Left lung (tissue), 4 donors: ENCODE measurements at regions not wholly inside any gene's neighbourhood (a gene's known extent, or its start where the extent isn't known, plus 50 kb on each side); places are given as distances from the start of the nearest gene placed in this dataset.

Source experiments
- ATAC-seq: fragments of 200-7000 bp; cut with Tn5 transposase; one replicate; pipeline ENCODE4 v1.9.1; 2020; ENCODE audit warnings: moderate library complexity
- DNase-seq, 4 donors: peaks; one replicate each; pipeline ENCODE4 v3.0.0-alpha.2; 2013 to 2020
- H3K27ac ChIP-seq, 2 donors: fragments of 200-600 bp; sonication (generic) in 1 of 2; one replicate each; pipeline versions ENCODE4 v1.5.0 to v1.8.0; 2020 to 2021
- H3K27me3 ChIP-seq, 2 donors: fragments of 200-600 bp; sonication (generic) in 1 of 2; one replicate each; pipeline versions ENCODE4 v1.5.0 to v1.8.0; 2020 to 2021
- H3K36me3 ChIP-seq, 2 donors: fragments of 200-600 bp; sonication (generic) in 1 of 2; one replicate each; pipeline versions ENCODE4 v1.5.0 to v1.8.0; 2020 to 2021
- H3K4me1 ChIP-seq, 2 donors: fragments of 200-600 bp; one replicate each; pipeline ENCODE4 v1.8.0; 2021
- H3K4me3 ChIP-seq, 2 donors: fragments of 200-600 bp; sonication (generic) in 1 of 2; one replicate each; pipeline versions ENCODE4 v1.5.0 to v1.8.0; 2020 to 2021; ENCODE audit warnings: mild to moderate bottlenecking in 1 of 2
- H3K9me3 ChIP-seq, 2 donors: fragments of 200-600 bp; sonication (generic) in 1 of 2; one replicate each; pipeline versions ENCODE4 v1.5.0 to v1.8.0; 2020 to 2021
- CTCF ChIP-seq, 2 donors: fragments of 200-600 bp; sonication (generic) in 1 of 2; IDR thresholded peaks; one replicate each; pipeline versions ENCODE4 v1.5.0 to v1.8.0; 2021; ENCODE audit warnings: antibody characterized with exemption in 2 of 2
- intact Hi-C, 2 donors: fragments of 100-400 bp; cut with DNase I; formaldehyde crosslinking; loops; one replicate each; pipeline versions ENCODE4 v1.11.2 to v1.14.2; 2022
- donor health status: DM: no; HTN: yes; CAD: no.
- donor health status: DM: no; HTN: no; CAD: no.

- no peak for ATAC-seq
- Histone ChIP-seq H3K9me3 (no peaks in the 10 kb centered on the region), H3K27me3 (no peaks in the 10 kb centered on the region), H3K4me3 (no peak overlapping the region), H3K4me1 (no peaks in the 10 kb centered on the region), H3K27ac (no peak overlapping the region), H3K36me3 (no peaks in the 10 kb centered on the region)
- DNase-seq: no peak
- no peak for TF ChIP-seq CTCF (IDR thresholded peaks at IDR 0.05)
- intact Hi-C loops: no loop called here
Measured at GRCh38 chr2:16378031-16378430, 287.6 kb downstream of the CYRIA start.

DNA sequence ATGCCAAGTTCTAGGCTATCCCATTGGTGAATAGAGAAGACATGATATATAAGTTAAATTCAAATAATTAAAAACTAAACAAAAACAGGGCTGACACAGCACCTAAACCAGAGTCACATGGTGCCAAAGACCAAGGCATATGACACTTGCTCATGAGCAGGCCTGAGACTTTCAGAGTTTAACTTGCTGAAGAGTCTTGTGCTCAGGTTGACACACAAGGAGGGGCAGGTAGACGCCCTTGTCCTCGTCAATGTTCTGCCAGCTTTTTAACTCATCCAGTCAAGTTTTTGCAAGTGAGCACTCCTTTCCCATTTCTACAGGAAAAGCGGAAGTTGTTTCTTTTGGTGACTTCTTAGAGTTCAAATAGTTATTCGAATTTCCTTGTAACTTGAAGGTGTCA, 289.7 kb downstream of the CYRIA start:
- no peak overlapping the region for H3K27ac ChIP-seq
- no peaks in the 10 kb centered on the region for H3K27me3 ChIP-seq
- intact Hi-C loops: no loop called here
- ATAC-seq (no peak), DNase-seq (no peak)
- H3K9me3 ChIP-seq: no peaks in the 10 kb centered on the region
- TF ChIP-seq CTCF (IDR thresholded peaks at IDR 0.05): no peak
- no peak overlapping the region for H3K4me3 ChIP-seq
- no peaks in the 10 kb centered on the region for H3K36me3 ChIP-seq
- no peaks in the 10 kb centered on the region for H3K4me1 ChIP-seq

GRCh38 chr2:16375351-16375750, 290.3 kb downstream of the CYRIA start:
- H3K27ac ChIP-seq: no peak overlapping the region
- DNase-seq (no peak), ATAC-seq (no peak)
- H3K9me3 ChIP-seq: no peaks in the 10 kb centered on the region
- intact Hi-C loops: no loop called here
- H3K4me1 ChIP-seq: no peaks in the 10 kb centered on the region
- no peaks in the 10 kb centered on the region for H3K27me3 ChIP-seq
- TF ChIP-seq CTCF (IDR thresholded peaks at IDR 0.05): no peak
- no peak overlapping the region for H3K4me3 ChIP-seq
- no peaks in the 10 kb centered on the region for H3K36me3 ChIP-seq

GRCh38 chr2:16374671-16375070, 291.0 kb downstream of the CYRIA start:
- no peaks in the 10 kb centered on the region for H3K36me3 ChIP-seq
- H3K9me3 ChIP-seq: no peaks in the 10 kb centered on the region
- no peak for TF ChIP-seq CTCF (IDR thresholded peaks at IDR 0.05)
- no peaks in the 10 kb centered on the region for H3K27me3 ChIP-seq
- no peak overlapping the region for H3K27ac ChIP-seq
- H3K4me1 ChIP-seq: no peaks in the 10 kb centered on the region
- H3K4me3 ChIP-seq: no peak overlapping the region
- intact Hi-C loops: no loop called here
- ATAC-seq: no peak
- no peak for DNase-seq

DNA sequence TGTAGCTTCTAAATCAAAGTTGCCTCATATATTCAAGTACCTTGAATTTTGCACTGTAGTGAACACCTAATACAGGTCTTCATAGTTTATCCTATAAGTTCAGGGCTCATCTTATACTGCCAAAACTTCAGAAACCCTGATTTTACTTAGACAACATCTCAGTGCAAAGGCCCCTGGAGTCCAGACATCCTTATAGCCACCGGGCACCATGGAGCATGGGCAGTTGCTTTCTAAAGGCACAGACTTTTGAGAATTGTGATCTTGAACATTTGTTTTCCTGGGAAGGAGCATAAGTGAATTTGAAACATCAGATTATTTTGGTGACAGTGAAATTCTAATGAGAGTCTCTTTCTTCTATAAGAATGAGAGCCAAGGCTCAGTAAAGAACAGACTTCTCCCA, 292.3 kb downstream of the CYRIA start:
- no peak for ATAC-seq
- intact Hi-C loops: no loop called here
- H3K36me3 ChIP-seq: no peaks in the 10 kb centered on the region
- DNase-seq: no peak
- no peaks in the 10 kb centered on the region for H3K9me3 ChIP-seq
- no peak overlapping the region for H3K27ac ChIP-seq
- no peak for TF ChIP-seq CTCF (IDR thresholded peaks at IDR 0.05)
- H3K4me1 ChIP-seq: no peaks in the 10 kb centered on the region
- no peaks in the 10 kb centered on the region for H3K27me3 ChIP-seq
- no peak overlapping the region for H3K4me3 ChIP-seq
